HEK293 (cell line): ENCODE measurements at regions not wholly inside any gene's neighbourhood (a gene's known extent, or its start where the extent isn't known, plus 50 kb on each side); places are given as distances from the start of the nearest gene placed in this dataset.

ENCODE experiments used
- CTCF ChIA-PET: fragments of 350-600 bp; formaldehyde crosslinking; extraction: SDS; loops from one replicate; lab custom pipeline; 2021; ENCODE audit warnings: antibody characterized with exemption; lab: Yijun Ruan, JAX
- POLR2A ChIA-PET: fragments of 300-600 bp; formaldehyde crosslinking; extraction: SDS; loops from one replicate; lab custom pipeline; 2020; ENCODE audit warnings: antibody characterized with exemption, inconsistent platforms; lab: Yijun Ruan, JAX
- H3K27ac ChIP-seq: fragments of 200-500 bp; sonication (Bioruptor generic); 2 replicates; pipeline ENCODE4 v1.5.1; 2014; ENCODE audit warnings: low read depth, low read length, control low read depth, inconsistent platforms; ENCODE audit errors: extremely low read depth
- H3K36me3 ChIP-seq, 2 experiments: fragments of 200-500 bp in 1 of 2; sonication (Bioruptor generic) in 1 of 2; 1 replicate in 1 of 2; 2 replicates in 1 of 2; pipeline ENCODE4 v1.5.1; 2014 to 2017; ENCODE audit warnings: inconsistent platforms in 2 of 2, low read length in 2 of 2; ENCODE audit not compliant: control insufficient read depth in 2 of 2, insufficient read depth in 1 of 2
- H3K4me1 ChIP-seq: fragments of 200-500 bp; sonication (Bioruptor generic); 2 replicates; pipeline ENCODE4 v1.5.1; 2014; ENCODE audit warnings: mild to moderate bottlenecking, low read length, inconsistent platforms; ENCODE audit not compliant: control insufficient read depth, insufficient read depth
- H3K4me3 ChIP-seq: 2 replicates; pipeline ENCODE4 v1.5.1; 2011; ENCODE audit warnings: low read depth, mild to moderate bottlenecking, control low read depth, low read length, moderate library complexity
- H3K9me3 ChIP-seq: fragments of 200-500 bp; sonication (Bioruptor generic); 2 replicates; pipeline ENCODE4 v1.5.1; 2014; ENCODE audit warnings: low read depth, low read length, inconsistent platforms; ENCODE audit not compliant: control insufficient read depth, insufficient read depth
- KLF10 ChIP-seq: fragments of 450-650 bp; IDR thresholded peaks from 2 replicates; pipeline ENCODE4 v1.5.1; 2018; ENCODE audit warnings: missing biosample characterization, mild to moderate bottlenecking, missing genetic modification characterization
- MEIS1 ChIP-seq: sonication (generic); formaldehyde crosslinking; IDR thresholded peaks from 2 replicates; pipeline ENCODE4 v1.8.1; 2022; ENCODE audit warnings: missing genetic modification reagents, mild to moderate bottlenecking, borderline replicate concordance
- RBAK ChIP-seq: fragments of 450-650 bp; formaldehyde crosslinking; IDR thresholded peaks from 2 replicates; pipeline ENCODE4 v1.5.1; 2016; ENCODE audit warnings: missing biosample characterization, missing genetic modification characterization
- SP3 ChIP-seq: fragments of 450-650 bp; formaldehyde crosslinking; IDR thresholded peaks from 2 replicates; pipeline ENCODE4 v1.5.1; 2016; ENCODE audit warnings: missing biosample characterization, missing genetic modification characterization
- TRIM28 ChIP-seq: IDR thresholded peaks from 2 replicates; pipeline ENCODE4 v1.6.1; 2011; ENCODE audit warnings: low read length, control low read depth, borderline replicate concordance
- ZFP3 ChIP-seq: fragments of 450-650 bp; formaldehyde crosslinking; IDR thresholded peaks from 2 replicates; pipeline ENCODE4 v1.5.1; 2016; ENCODE audit warnings: low read depth, missing biosample characterization, missing genetic modification characterization
- ZNF184 ChIP-seq: fragments of 450-650 bp; IDR thresholded peaks from 2 replicates; pipeline ENCODE4 v1.5.1; 2018; ENCODE audit warnings: missing biosample characterization, mild to moderate bottlenecking, missing genetic modification characterization
- ZNF302 ChIP-seq: fragments of 450-650 bp; formaldehyde crosslinking; IDR thresholded peaks from 2 replicates; pipeline ENCODE4 v1.5.1; 2016; ENCODE audit warnings: missing biosample characterization, missing genetic modification characterization, low read depth
- ZNF792 ChIP-seq: fragments of 450-650 bp; formaldehyde crosslinking; IDR thresholded peaks from 2 replicates; pipeline ENCODE4 v1.5.1; 2016; ENCODE audit warnings: missing biosample characterization, missing genetic modification characterization
- TF ChIP-seq, protein P1 (sequence below): fragments of 450-650 bp; formaldehyde crosslinking; IDR thresholded peaks from 2 replicates; pipeline ENCODE4 v1.5.1; 2016; ENCODE audit warnings: missing biosample characterization, missing genetic modification characterization
- TF ChIP-seq, protein P2 (sequence below): fragments of 450-650 bp; formaldehyde crosslinking; IDR thresholded peaks from 2 replicates; pipeline ENCODE4 v1.5.1; 2016; ENCODE audit warnings: missing biosample characterization, missing genetic modification characterization, low read depth
- TF ChIP-seq, protein P3 (sequence below): IDR thresholded peaks from 2 replicates; pipeline ENCODE4 v1.6.1; 2011; ENCODE audit warnings: mild to moderate bottlenecking, low read depth, low read length, borderline replicate concordance
- TF ChIP-seq, protein P4 (sequence below): fragments of 450-650 bp; formaldehyde crosslinking; IDR thresholded peaks from 2 replicates; pipeline ENCODE4 v1.5.1; 2017; ENCODE audit warnings: missing biosample characterization, missing genetic modification characterization
- TF ChIP-seq, protein P5 (sequence below): fragments of 450-650 bp; formaldehyde crosslinking; IDR thresholded peaks from 2 replicates; pipeline ENCODE4 v1.5.1; 2016; ENCODE audit warnings: missing biosample characterization, missing genetic modification characterization
- TF ChIP-seq, protein P6 (sequence below): fragments of 450-650 bp; IDR thresholded peaks from 2 replicates; pipeline ENCODE4 v1.5.1; 2018; ENCODE audit warnings: missing biosample characterization, missing genetic modification characterization

DNA sequence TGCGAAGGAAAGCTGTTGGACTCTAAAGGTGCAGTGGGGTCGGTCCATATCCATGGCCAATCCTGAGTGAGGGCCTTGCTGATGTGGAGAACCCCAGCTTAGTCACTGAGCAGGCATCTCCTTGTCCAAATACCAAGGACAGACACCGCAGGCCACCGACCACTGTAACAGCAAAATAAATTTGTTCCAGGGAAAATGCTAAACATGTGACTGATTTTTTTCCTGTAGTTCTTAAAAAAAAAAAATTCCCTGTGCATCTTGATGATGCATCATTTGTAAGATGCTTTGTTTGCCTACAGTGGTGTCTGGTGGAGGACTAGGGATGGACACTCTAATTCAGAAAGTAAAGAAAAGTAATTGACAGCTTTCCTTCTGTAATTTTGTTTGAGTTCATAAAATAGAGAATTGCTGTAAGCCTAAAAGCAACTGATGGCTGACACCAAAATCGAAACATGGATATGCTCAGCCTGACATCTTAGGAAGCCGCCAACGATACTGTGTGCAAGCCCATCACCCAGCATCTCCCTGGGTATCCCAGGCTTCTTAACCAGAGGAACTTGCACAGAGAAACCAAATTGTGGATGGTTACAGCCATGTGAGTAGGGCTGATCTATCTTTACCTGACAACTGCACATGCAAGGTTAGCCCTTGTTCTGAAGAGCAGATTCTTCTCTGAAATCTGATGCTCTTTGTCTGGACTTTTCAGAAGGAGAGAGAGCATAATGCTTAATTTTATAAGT is 188.6 kb downstream of the ARL4C start:
- TF ChIP-seq, protein P1, sequence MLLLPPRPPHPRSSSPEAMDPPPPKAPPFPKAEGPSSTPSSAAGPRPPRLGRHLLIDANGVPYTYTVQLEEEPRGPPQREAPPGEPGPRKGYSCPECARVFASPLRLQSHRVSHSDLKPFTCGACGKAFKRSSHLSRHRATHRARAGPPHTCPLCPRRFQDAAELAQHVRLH (tag by site-specific recombination): no peak
- TF ChIP-seq, protein P2, sequence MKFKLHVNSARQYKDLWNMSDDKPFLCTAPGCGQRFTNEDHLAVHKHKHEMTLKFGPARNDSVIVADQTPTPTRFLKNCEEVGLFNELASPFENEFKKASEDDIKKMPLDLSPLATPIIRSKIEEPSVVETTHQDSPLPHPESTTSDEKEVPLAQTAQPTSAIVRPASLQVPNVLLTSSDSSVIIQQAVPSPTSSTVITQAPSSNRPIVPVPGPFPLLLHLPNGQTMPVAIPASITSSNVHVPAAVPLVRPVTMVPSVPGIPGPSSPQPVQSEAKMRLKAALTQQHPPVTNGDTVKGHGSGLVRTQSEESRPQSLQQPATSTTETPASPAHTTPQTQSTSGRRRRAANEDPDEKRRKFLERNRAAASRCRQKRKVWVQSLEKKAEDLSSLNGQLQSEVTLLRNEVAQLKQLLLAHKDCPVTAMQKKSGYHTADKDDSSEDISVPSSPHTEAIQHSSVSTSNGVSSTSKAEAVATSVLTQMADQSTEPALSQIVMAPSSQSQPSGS (tag by site-specific recombination): no peak
- no peak for TF ChIP-seq ZNF184 (tag by site-specific recombination)
- no peak for TF ChIP-seq ZNF302
- TF ChIP-seq, protein P3, sequence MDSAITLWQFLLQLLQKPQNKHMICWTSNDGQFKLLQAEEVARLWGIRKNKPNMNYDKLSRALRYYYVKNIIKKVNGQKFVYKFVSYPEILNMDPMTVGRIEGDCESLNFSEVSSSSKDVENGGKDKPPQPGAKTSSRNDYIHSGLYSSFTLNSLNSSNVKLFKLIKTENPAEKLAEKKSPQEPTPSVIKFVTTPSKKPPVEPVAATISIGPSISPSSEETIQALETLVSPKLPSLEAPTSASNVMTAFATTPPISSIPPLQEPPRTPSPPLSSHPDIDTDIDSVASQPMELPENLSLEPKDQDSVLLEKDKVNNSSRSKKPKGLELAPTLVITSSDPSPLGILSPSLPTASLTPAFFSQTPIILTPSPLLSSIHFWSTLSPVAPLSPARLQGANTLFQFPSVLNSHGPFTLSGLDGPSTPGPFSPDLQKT: no peak
- no peak for TF ChIP-seq ZNF792
- no peak for TF ChIP-seq TRIM28
- TF ChIP-seq, protein P4, sequence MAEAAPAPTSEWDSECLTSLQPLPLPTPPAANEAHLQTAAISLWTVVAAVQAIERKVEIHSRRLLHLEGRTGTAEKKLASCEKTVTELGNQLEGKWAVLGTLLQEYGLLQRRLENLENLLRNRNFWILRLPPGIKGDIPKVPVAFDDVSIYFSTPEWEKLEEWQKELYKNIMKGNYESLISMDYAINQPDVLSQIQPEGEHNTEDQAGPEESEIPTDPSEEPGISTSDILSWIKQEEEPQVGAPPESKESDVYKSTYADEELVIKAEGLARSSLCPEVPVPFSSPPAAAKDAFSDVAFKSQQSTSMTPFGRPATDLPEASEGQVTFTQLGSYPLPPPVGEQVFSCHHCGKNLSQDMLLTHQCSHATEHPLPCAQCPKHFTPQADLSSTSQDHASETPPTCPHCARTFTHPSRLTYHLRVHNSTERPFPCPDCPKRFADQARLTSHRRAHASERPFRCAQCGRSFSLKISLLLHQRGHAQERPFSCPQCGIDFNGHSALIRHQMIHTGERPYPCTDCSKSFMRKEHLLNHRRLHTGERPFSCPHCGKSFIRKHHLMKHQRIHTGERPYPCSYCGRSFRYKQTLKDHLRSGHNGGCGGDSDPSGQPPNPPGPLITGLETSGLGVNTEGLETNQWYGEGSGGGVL (tag by site-specific recombination): no peak
- TF ChIP-seq, all 188 proteins: peak for 0
- Histone ChIP-seq H3K36me3 (no peaks in the 10 kb centered on the region), H3K4me3 (no peak overlapping the region), H3K9me3 (no peaks in the 10 kb centered on the region), H3K27ac (no peak overlapping the region), H3K4me1 (no peaks in the 10 kb centered on the region)
- CTCF ChIA-PET: interaction anchor here (0.7 to 2.2 kb wide), 2 partner anchors 19 to 1296 kb away, joined by 4 to 6 read pairs; no protein-coding TSS in a partner anchor
- POLR2A ChIA-PET: interaction anchor here (0.6 kb wide), 1 partner anchor 1642 kb away, joined by 4 read pairs; no protein-coding TSS in a partner anchor

DNA sequence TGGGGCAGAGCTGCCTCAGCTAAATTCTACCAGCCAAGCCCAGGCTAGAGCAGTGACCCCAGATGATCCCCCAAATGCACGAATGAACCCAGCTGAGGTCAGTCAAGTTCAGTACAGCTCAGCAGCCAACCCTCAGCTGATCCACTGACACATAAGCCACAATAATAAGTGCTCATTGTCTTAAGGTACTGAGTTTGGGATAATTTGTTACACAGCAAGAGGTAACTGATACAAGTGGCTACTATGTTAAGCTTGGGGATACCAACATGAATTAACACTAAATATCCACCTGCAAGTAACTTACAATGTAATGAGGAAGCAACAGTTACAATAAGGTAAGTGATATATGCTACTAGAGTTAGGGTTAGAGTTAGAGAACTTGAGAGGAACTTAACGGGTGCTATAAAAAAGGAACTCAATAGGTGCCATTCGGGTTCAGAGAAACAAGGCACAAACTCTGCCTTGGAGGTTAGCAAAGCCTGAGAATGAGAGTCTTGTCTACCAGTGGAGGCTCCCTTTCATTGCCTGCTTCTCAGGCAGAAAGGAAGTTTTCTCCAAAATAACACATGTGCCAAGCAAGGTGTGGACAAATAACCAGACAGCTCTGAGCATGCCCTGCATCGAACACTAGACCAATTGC is 189.4 kb downstream of the ARL4C start:
- H3K9me3 ChIP-seq: no peaks in the 10 kb centered on the region
- H3K4me3 ChIP-seq: no peak overlapping the region
- CTCF ChIA-PET: no interaction called here
- H3K36me3 ChIP-seq: no peaks in the 10 kb centered on the region
- no peaks in the 10 kb centered on the region for H3K4me1 ChIP-seq
- no peak overlapping the region for H3K27ac ChIP-seq
- TF ChIP-seq SP3 (tag by site-specific recombination) (no peak), RBAK (tag by site-specific recombination) (0 out of 2 replicates have a peak, but pooled peaks have one; percentile 69)
- POLR2A ChIA-PET: no interaction called here

DNA sequence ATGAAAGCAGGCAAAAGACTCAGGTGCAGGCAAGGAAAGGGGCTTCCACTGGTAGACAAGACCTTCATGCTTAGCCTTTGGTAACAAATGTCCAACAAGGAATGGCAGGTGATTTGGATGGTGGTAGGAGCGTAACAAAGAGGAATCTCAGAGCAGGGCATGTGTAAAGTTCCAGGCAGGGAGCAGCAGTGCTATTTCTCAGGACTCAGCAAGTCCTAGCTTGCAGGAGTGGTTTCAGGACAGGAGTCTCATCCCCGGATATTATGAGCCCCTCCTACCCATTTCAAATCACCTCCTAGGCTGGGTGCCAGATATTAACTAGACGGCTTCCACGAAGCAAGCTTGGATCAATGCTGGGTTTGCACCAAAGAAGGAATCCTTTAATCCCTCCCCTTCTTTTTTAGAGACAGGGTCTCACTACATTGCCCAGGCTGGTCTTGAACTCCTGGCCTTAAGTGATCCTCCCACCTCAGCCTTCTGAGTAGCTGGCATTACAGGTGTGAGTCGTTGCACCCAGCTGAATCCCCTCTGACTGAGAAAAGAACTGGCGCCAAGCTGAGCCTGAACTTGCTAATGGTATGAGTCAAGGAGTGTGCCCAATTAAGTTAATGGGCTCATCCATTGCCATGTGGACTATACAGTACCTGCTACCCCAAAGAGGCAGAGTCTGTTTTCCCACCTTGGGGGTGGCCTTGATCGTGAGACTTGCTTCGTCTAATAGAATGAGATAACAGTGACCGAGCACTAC is 190.3 kb downstream of the ARL4C start:
- Histone ChIP-seq H3K4me3 (no peak overlapping the region), H3K27ac (no peak overlapping the region)
- POLR2A ChIA-PET: no interaction called here
- TF ChIP-seq, protein P5, sequence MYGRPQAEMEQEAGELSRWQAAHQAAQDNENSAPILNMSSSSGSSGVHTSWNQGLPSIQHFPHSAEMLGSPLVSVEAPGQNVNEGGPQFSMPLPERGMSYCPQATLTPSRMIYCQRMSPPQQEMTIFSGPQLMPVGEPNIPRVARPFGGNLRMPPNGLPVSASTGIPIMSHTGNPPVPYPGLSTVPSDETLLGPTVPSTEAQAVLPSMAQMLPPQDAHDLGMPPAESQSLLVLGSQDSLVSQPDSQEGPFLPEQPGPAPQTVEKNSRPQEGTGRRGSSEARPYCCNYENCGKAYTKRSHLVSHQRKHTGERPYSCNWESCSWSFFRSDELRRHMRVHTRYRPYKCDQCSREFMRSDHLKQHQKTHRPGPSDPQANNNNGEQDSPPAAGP (tag by site-specific recombination): no peak
- TF ChIP-seq, protein P3: no peak
- TF ChIP-seq MEIS1 (CRISPR knock-in tag) (no peak), ZFP3 (no peak), KLF10 (tag by site-specific recombination) (no peak)
- TF ChIP-seq, protein P6, sequence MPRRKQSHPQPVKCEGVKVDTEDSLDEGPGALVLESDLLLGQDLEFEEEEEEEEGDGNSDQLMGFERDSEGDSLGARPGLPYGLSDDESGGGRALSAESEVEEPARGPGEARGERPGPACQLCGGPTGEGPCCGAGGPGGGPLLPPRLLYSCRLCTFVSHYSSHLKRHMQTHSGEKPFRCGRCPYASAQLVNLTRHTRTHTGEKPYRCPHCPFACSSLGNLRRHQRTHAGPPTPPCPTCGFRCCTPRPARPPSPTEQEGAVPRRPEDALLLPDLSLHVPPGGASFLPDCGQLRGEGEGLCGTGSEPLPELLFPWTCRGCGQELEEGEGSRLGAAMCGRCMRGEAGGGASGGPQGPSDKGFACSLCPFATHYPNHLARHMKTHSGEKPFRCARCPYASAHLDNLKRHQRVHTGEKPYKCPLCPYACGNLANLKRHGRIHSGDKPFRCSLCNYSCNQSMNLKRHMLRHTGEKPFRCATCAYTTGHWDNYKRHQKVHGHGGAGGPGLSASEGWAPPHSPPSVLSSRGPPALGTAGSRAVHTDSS (tag by site-specific recombination): no peak
- TF ChIP-seq, all 188 proteins: peak for 0
- Histone ChIP-seq H3K36me3 (no peaks in the 10 kb centered on the region), H3K9me3 (no peaks in the 10 kb centered on the region), H3K4me1 (no peaks in the 10 kb centered on the region)
- CTCF ChIA-PET: no interaction called here
